ENCODE measurements at regions not wholly inside any gene's neighbourhood (a gene's known extent, or its start where the extent isn't known, plus 50 kb on each side); places are given as distances from the start of the nearest gene placed in this dataset.

DNA sequence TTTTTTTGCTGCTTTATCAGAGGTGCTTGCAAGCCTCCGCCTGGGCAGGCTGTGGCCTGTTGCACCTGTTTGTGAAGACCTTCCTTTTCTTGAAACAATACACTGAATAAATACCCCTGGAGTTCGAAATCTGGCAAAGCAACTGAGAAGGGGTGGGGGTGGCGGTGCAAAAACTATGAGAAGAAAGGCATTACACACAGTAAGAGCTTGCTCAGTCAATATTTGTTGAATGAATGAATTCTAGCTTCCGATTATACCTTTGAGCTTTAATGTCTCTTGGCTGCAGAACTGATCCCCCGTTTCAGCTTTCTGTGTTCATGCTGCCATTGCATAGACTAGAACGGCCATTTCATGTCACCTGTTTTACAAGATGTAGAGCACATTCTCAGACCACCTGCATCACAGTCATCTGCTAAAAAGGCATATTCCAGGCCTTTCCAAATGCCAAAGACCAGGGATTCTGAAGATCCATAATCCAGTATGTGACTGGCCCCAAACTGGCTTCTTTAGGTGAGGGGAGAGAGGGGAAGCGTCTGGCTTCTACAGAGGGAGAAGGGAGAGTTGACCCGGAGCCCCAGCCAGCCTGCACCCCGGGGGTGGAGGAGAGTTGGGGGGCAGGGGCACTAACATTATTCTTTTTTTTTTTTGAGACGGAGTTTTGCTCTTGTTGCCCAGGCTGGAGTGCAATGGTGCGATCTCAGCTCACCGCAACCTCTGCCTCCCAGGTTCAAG, 111.5 kb downstream of the ETS2 start:
- H3K9me3 ChIP-seq (ENCODE audit: low read depth, low read length) = no peaks in the 10 kb centered on the region

DNA sequence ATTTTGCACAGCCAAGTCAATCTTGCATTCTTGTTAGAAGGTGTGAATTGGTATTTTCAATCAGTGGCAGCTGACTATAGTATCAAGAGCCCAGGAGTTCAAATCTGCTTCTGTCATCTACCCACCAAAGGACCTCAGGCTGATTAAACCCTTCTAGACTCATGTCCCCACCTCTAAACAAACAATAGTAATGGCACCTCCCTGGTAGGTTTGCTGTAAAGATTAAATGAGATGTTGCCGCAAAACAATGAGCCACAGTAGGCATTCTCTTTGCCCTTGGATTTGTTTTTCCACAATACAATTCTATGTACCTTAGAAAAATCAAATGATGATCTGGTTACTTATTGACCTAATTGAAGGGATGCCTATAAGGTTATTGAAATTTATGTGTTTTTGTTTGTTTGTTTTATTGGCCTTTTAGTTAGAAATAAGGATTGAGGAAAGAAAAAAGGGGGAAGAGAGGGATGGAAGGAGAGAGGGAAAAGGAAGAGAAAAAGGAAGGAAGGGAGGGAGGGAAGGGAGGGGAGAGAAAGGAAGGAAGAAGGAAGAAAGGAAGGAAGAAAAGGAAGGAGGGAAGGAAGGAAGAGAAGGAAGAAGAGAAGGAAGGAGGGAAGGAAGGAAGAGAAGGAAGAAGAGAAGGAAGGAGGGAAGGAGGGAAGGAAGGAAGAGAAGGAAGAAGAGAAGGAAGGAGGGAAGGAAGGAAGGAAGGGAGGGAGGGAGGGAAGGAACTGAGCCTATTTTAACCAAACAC, 110.7 kb downstream of the ETS2 start:
- Histone ChIP-seq H3K9me3 (ENCODE audit: low read depth, low read length) (no peaks in the 10 kb centered on the region), H3K4me3 (no peak overlapping the region), H3K27ac (no peak overlapping the region), H3K9ac (ENCODE audit: insufficient read length) (no peak overlapping the region), H3K36me3 (ENCODE audit: insufficient read depth, low read length) (no peaks in the 10 kb centered on the region)
- TF ChIP-seq FOXP2 (optimal IDR thresholded peaks at IDR 0.05; ENCODE audit: control extremely low read depth, extremely low read length, insufficient read depth) (no peak), POLR2AphosphoS5 (IDR thresholded peaks at IDR 0.05; ENCODE audit: borderline replicate concordance, low read depth, low read length) (no peak), EZH2 (IDR thresholded peaks at IDR 0.05) (no peak)
- DNase-seq (ENCODE audit: low read depth, low spot score) = no peak

More for the DNA sequence above, 111.5 kb downstream of the ETS2 start:
- Histone ChIP-seq H3K9ac (ENCODE audit: insufficient read length) (no peak overlapping the region), H3K36me3 (ENCODE audit: insufficient read depth, low read length) (no peaks in the 10 kb centered on the region), H3K4me3 (no peak overlapping the region), H3K27ac (no peak overlapping the region)
- DNase-seq (ENCODE audit: low read depth, low spot score) = no peak
- TF ChIP-seq EZH2 (IDR thresholded peaks at IDR 0.05) (no peak), POLR2AphosphoS5 (IDR thresholded peaks at IDR 0.05; ENCODE audit: borderline replicate concordance, low read depth, low read length) (no peak), FOXP2 (optimal IDR thresholded peaks at IDR 0.05; ENCODE audit: control extremely low read depth, extremely low read length, insufficient read depth) (no peak)

DNA sequence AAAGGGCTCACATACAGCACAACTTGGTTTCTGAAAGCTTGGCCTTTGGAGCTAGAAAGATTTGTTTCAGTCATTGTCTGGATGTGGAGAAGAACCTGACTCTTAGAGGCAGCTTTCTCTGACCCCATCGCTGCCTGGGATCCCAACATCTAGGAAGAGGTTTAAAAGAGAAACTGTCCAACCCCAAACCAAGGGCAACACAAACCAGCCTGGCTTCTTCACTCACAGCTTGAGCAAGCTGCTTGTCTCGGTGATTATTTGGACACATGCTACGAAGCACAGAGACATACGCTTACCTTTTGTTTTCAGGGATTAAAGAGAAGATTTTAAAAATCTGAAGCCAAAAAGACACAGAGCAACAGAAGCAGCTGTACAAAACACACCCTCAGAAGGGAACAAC, 109.8 kb downstream of the ETS2 start:
- no peak overlapping the region for H3K9ac ChIP-seq (ENCODE audit: insufficient read length)
- no peak overlapping the region for H3K4me3 ChIP-seq
- H3K27ac ChIP-seq = no peak overlapping the region
- H3K9me3 ChIP-seq (ENCODE audit: low read depth, low read length) = no peaks in the 10 kb centered on the region
- TF ChIP-seq FOXP2 (optimal IDR thresholded peaks at IDR 0.05; ENCODE audit: control extremely low read depth, extremely low read length, insufficient read depth) = no peak
- no peak for TF ChIP-seq POLR2AphosphoS5 (IDR thresholded peaks at IDR 0.05; ENCODE audit: borderline replicate concordance, low read depth, low read length)
- TF ChIP-seq EZH2 (IDR thresholded peaks at IDR 0.05) = no peak
- DNase-seq (ENCODE audit: low read depth, low spot score) = no peak
- H3K36me3 ChIP-seq (ENCODE audit: insufficient read depth, low read length) = no peaks in the 10 kb centered on the region

DNA sequence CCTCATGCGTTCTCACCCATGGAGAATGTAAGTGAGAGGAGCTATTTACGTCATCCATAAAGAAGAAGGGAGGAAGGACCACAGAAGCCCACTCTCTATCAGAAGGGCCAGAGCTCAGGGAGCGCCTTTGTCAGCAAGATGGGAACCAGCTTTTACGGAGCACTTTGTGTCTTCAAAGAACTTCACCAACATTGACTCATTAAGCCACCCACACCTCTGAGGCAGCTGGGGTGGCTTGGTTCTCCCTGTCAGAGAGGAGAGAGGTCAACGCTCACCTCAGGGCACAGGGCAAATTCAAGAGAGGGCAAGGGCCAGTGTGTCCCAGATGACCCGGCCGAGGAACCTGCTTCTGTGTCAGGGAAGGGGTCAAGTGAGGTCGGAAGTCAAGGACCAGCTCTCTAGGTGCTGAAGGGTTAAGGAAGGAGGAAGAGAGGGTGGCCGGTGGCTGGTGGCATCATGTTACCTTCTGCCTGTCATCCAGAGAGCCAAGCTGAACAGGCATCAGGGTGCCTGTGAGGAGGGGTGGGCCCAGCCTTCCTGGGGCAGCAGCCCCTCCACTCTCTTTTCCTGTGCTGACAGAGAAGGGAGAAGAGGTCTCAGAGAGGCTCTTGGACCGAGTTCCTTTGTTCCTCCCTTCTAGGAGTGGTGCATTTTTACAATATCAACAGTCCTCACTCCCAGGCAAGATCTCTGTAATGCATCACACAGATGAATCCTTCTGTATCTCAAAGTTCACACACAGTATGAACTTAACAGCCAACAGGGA, 109.0 kb downstream of the ETS2 start:
- H3K36me3 ChIP-seq (ENCODE audit: insufficient read depth, low read length) = no peaks in the 10 kb centered on the region
- H3K27ac ChIP-seq = no peak overlapping the region
- no peak overlapping the region for H3K9ac ChIP-seq (ENCODE audit: insufficient read length)
- H3K4me3 ChIP-seq = no peak overlapping the region
- no peak for DNase-seq (ENCODE audit: low read depth, low spot score)
- no peak for TF ChIP-seq FOXP2 (optimal IDR thresholded peaks at IDR 0.05; ENCODE audit: control extremely low read depth, extremely low read length, insufficient read depth)
- no peak for TF ChIP-seq EZH2 (IDR thresholded peaks at IDR 0.05)
- no peak for TF ChIP-seq POLR2AphosphoS5 (IDR thresholded peaks at IDR 0.05; ENCODE audit: borderline replicate concordance, low read depth, low read length)
- no peaks in the 10 kb centered on the region for H3K9me3 ChIP-seq (ENCODE audit: low read depth, low read length)

DNA sequence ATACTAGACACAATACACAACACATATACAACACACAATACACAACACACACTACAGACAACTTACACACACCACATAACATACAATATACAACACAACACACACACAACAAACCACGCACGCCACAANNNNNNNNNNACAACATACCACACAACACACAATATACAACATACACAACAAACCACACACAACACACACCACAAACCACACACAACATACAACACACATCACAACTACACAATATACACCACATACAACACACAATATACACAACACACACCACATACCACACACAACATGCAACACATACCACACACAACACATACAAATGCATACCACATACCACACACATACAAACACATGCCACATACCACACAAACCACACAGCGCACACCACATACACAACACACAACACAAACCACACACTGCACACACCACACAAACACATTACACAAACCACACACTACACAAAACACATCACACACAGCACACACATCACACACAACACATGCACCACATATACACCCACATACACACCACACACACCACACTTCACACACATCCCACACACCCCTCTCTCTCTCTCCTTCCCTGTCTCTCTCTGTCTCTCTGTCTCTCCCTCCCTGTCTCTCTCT, 108.3 kb downstream of the ETS2 start:
- Histone ChIP-seq H3K27ac (no peak overlapping the region), H3K4me3 (no peak overlapping the region), H3K9me3 (ENCODE audit: low read depth, low read length) (no peaks in the 10 kb centered on the region), H3K9ac (ENCODE audit: insufficient read length) (no peak overlapping the region), H3K36me3 (ENCODE audit: insufficient read depth, low read length) (no peaks in the 10 kb centered on the region)
- no peak for TF ChIP-seq EZH2 (IDR thresholded peaks at IDR 0.05)
- no peak for TF ChIP-seq POLR2AphosphoS5 (IDR thresholded peaks at IDR 0.05; ENCODE audit: borderline replicate concordance, low read depth, low read length)
- no peak for TF ChIP-seq FOXP2 (optimal IDR thresholded peaks at IDR 0.05; ENCODE audit: control extremely low read depth, extremely low read length, insufficient read depth)
- DNase-seq (ENCODE audit: low read depth, low spot score) = no peak

DNA sequence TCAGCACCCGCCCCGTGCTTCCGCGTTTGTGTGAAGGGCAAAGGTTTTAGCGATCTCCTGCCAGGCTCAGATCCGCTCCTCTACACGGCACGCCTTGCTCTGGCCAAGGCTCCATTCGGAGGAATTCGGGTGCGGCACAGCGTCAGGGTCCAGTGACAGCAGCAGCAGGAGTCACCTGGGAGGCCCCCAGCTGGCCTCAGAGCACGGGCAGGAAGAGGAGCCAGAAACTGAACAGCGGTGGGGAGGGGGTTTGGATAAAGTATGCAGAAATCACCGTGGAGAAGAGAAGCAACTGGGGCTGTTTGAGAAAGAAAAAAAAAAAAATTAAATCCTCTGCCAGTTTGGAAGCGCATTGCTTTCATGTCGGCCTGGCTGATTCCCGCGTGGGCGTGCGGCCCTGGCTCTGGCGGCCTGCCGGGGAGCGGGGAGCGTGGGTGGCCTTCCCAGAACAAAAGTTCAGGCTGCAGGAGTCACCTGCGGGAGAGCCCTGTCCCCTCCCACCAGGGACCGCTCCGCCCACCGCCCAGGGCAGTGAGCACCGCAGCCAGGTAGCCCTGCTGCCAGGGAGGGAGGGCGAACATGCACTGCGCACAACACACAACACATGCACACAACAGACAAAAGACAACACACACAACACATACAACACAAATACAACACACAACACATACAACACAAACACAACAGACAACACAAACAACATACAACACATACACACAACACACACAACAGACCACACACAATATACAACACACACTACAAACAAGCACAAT, 107.6 kb downstream of the ETS2 start:
- TF ChIP-seq POLR2AphosphoS5 (IDR thresholded peaks at IDR 0.05; ENCODE audit: borderline replicate concordance, low read depth, low read length) (no peak), FOXP2 (optimal IDR thresholded peaks at IDR 0.05; ENCODE audit: control extremely low read depth, extremely low read length, insufficient read depth) (no peak), EZH2 (IDR thresholded peaks at IDR 0.05) (no peak)
- Histone ChIP-seq H3K9me3 (ENCODE audit: low read depth, low read length) (no peaks in the 10 kb centered on the region), H3K36me3 (ENCODE audit: insufficient read depth, low read length) (no peaks in the 10 kb centered on the region), H3K4me3 (no peak overlapping the region), H3K9ac (ENCODE audit: insufficient read length) (no peak overlapping the region), H3K27ac (no peak overlapping the region)
- no peak for DNase-seq (ENCODE audit: low read depth, low spot score)

DNA sequence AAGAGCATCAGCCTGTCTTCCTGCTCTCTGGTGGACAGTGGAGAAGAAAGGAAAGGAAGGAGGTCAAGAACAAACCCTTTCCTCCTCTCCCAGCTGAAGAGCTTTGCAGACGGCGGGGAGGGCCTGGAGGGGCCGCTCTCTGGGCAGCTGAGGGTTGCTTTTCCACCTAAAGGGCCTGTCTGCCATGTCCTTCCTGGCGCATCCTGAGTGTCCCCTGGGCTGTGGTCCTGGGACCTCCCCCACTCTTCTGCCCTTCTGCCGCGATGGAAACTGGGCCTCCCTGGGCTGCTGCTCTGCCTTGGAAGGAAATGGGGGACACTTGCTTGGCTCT, 107.0 kb downstream of the ETS2 start:
- TF ChIP-seq FOXP2 (optimal IDR thresholded peaks at IDR 0.05; ENCODE audit: control extremely low read depth, extremely low read length, insufficient read depth) (no peak), EZH2 (IDR thresholded peaks at IDR 0.05) (no peak), POLR2AphosphoS5 (IDR thresholded peaks at IDR 0.05; ENCODE audit: borderline replicate concordance, low read depth, low read length) (no peak)
- Histone ChIP-seq H3K36me3 (ENCODE audit: insufficient read depth, low read length) (no peaks in the 10 kb centered on the region), H3K9ac (ENCODE audit: insufficient read length) (no peak overlapping the region), H3K4me3 (no peak overlapping the region), H3K27ac (no peak overlapping the region), H3K9me3 (ENCODE audit: low read depth, low read length) (no peaks in the 10 kb centered on the region)
- DNase-seq (ENCODE audit: low read depth, low spot score) = no peak
